Fibroblast of lung (primary cell): ENCODE measurements at regions not wholly inside any gene's neighbourhood (a gene's known extent, or its start where the extent isn't known, plus 50 kb on each side); places are given as distances from the start of the nearest gene placed in this dataset.

Experiments
- EZH2 ChIP-seq: IDR thresholded peaks from 2 replicates; pipeline ENCODE4 v1.5.1; 2012; ENCODE audit warnings: low read length, control low read depth, mild to moderate bottlenecking; ENCODE audit errors: missing control alignments
- TF ChIP-seq, protein P1 (sequence below), 2 donors: IDR thresholded peaks in 1 of 2; conservative IDR thresholded peaks in 1 of 2; 1 replicate in 1 of 2; 2 replicates in 1 of 2; pipeline ENCODE4 v1.5.1; 2011 to 2012; ENCODE audit warnings: low read length in 2 of 2, control low read depth in 1 of 2, inconsistent platforms in 1 of 2, low read depth in 1 of 2, mild to moderate bottlenecking in 1 of 2

DNA sequence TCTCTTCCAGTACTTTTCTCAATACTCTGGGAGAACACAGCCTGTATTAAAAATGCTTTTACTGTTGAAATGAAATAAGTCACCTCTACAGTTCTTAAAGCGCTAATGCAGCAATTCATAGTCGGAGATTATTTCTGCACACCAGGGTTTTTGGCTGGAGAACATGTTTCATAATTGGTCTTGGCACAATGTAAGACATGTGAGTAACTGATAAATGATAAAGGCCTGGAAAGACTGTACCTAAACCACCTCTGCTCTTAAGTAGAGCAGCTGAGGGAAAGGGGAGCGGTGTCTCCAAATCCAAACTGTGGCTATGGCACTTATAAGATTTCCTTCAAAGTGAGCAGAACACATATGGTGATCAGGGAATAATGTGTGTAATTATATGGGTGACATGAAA, 390.3 kb upstream of the MBL2 start:
- TF ChIP-seq, protein P1, sequence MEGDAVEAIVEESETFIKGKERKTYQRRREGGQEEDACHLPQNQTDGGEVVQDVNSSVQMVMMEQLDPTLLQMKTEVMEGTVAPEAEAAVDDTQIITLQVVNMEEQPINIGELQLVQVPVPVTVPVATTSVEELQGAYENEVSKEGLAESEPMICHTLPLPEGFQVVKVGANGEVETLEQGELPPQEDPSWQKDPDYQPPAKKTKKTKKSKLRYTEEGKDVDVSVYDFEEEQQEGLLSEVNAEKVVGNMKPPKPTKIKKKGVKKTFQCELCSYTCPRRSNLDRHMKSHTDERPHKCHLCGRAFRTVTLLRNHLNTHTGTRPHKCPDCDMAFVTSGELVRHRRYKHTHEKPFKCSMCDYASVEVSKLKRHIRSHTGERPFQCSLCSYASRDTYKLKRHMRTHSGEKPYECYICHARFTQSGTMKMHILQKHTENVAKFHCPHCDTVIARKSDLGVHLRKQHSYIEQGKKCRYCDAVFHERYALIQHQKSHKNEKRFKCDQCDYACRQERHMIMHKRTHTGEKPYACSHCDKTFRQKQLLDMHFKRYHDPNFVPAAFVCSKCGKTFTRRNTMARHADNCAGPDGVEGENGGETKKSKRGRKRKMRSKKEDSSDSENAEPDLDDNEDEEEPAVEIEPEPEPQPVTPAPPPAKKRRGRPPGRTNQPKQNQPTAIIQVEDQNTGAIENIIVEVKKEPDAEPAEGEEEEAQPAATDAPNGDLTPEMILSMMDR (conservative IDR thresholded peaks at IDR 0.05 in 1 of 2, IDR thresholded peaks at IDR 0.05 in 1 of 2; ENCODE audit: low read depth in 1 of 2, low read length in 2 of 2), result no peak
- TF ChIP-seq EZH2, result no peak
